Kidney (tissue), 13 donors: ENCODE measurements at regions not wholly inside any gene's neighbourhood (a gene's known extent, or its start where the extent isn't known, plus 50 kb on each side); places are given as distances from the start of the nearest gene placed in this dataset.

Experiments
- DNase-seq, 5 donors: peaks; one replicate each; pipeline ENCODE4 v3.0.0-alpha.2; 2013 to 2020
- FAIRE-seq: peaks from 2 replicates; lab custom pipeline; 2012; peaks lifted over from hg19 to GRCh38; lab: Jason Lieb, UNC
- H3K27ac ChIP-seq, 2 donors: one replicate each; pipeline ENCODE4 v1.7.0; 2013; ENCODE audit warnings: low read depth in 2 of 2, low read length in 2 of 2, inconsistent platforms in 1 of 2
- H3K27me3 ChIP-seq: one replicate; pipeline ENCODE4 v1.7.1; 2013; ENCODE audit warnings: low read length, inconsistent platforms; ENCODE audit not compliant: control insufficient read depth, insufficient read depth
- H3K36me3 ChIP-seq, 3 donors: one replicate each; pipeline versions ENCODE4 v1.7.0 to v1.7.1; 2013; ENCODE audit warnings: low read length in 3 of 3, control low read depth in 1 of 3, inconsistent platforms in 1 of 3; ENCODE audit not compliant: insufficient read depth in 3 of 3, control insufficient read depth in 2 of 3
- H3K4me1 ChIP-seq, 3 donors: one replicate each; pipeline versions ENCODE4 v1.7.0 to v1.7.1; 2013; ENCODE audit warnings: low read length in 3 of 3, inconsistent platforms in 1 of 3, low read depth in 1 of 3; ENCODE audit not compliant: control insufficient read depth in 2 of 3, insufficient read depth in 2 of 3
- H3K4me3 ChIP-seq, 3 donors: one replicate each; pipeline versions ENCODE4 v1.7.0 to v1.8.1; 2013; ENCODE audit warnings: low read length in 3 of 3, control low read depth in 1 of 3, inconsistent platforms in 1 of 3
- H3K9ac ChIP-seq, 3 donors: one replicate each; pipeline versions ENCODE4 v1.7.0 to v1.7.1; 2013; ENCODE audit warnings: low read length in 3 of 3, control low read depth in 1 of 3, inconsistent platforms in 1 of 3
- H3K9me3 ChIP-seq, 3 donors: one replicate each; pipeline versions ENCODE4 v1.7.0 to v1.7.1; 2013; ENCODE audit warnings: low read length in 3 of 3, control low read depth in 1 of 3, inconsistent platforms in 1 of 3; ENCODE audit not compliant: control insufficient read depth in 2 of 3, insufficient read depth in 1 of 3
- CTCF ChIP-seq: IDR thresholded peaks from 3 replicates; pipeline ENCODE4 v1.5.1; 2012; ENCODE audit warnings: mild to moderate bottlenecking, moderate library complexity, borderline replicate concordance; ENCODE audit not compliant: insufficient read depth; ENCODE audit errors: extremely low read depth
- intact Hi-C: fragments of 100-400 bp; cut with DNase I; formaldehyde crosslinking; loops from one replicate; pipeline ENCODE4 v1.11.1; 2022
- donor health status: control.
- donor health status: control.
- donor health status: control.
- donor health status: control.
- donor health status: control.
- donor health status: DM: yes; HTN: yes; CAD: no.
- donor health status: Normal renal cell carcinoma (clear cell type).

GRCh38 chr2:12320991-12321641 is 395.6 kb upstream of the TRIB2 start:
- FAIRE-seq, result no peak
- TF ChIP-seq CTCF, result no peak
- Histone ChIP-seq H3K27me3 (no peaks in the 10 kb centered on the region), H3K9me3 (no peaks in the 10 kb centered on the region), H3K4me3 (no peak overlapping the region), H3K4me1 (peaks cover 8 to 11% (median 10%) of the 10 kb centered on the region in 3 donors), H3K36me3 (no peaks in the 10 kb centered on the region), H3K27ac (peak overlapping the region in 1 of 2 donors; percentile 47), H3K9ac (no peak overlapping the region)
- peak in 3 of 5 donors; percentile 17 to 50 (median 49) for DNase-seq
- intact Hi-C loops, result no loop called here

DNA sequence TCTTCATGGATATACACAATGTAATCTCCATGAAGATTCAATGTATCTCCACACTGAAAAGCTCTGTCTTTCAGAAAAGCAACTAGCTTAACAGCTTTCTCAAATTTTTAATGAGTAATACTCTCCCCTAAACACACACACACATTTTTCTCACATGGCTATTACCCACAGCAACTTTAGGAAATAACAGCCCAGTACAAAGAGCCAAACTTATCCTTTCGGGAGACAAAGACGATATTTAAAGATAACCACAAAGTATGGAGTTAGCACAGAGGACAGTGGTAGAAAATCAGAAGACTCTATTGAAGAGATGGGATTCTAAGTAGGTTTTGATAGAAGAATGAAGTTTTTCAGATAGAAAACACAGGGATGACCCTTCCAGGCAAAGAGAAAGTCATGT is 394.9 kb upstream of the TRIB2 start:
- Histone ChIP-seq H3K4me1 (peaks cover 8 to 11% (median 10%) of the 10 kb centered on the region in 3 donors), H3K9me3 (no peaks in the 10 kb centered on the region), H3K4me3 (no peak overlapping the region), H3K9ac (no peak overlapping the region), H3K36me3 (no peaks in the 10 kb centered on the region), H3K27me3 (no peaks in the 10 kb centered on the region), H3K27ac (no peak overlapping the region)
- FAIRE-seq, result no peak
- no peak for TF ChIP-seq CTCF
- intact Hi-C loops, result no loop called here
- DNase-seq, result no peak

GRCh38 chr2:12325806-12326205 is 390.9 kb upstream of the TRIB2 start:
- H3K36me3 ChIP-seq, result no peaks in the 10 kb centered on the region
- H3K4me1 ChIP-seq, result no peaks in the 10 kb centered on the region
- no peak overlapping the region for H3K4me3 ChIP-seq
- no peak overlapping the region for H3K27ac ChIP-seq
- H3K27me3 ChIP-seq, result no peaks in the 10 kb centered on the region
- intact Hi-C loops, result no loop called here
- no peak for TF ChIP-seq CTCF
- no peak for FAIRE-seq
- no peaks in the 10 kb centered on the region for H3K9me3 ChIP-seq
- DNase-seq, result no peak
- no peak overlapping the region for H3K9ac ChIP-seq
